Stimulated activated naive CD8-positive, alpha-beta T cell treated with anti-CD3 and anti-CD28 coated beads, Interleukin-15, Interleukin-2, amounts not matched to agents 100 ng/mL and 50 ng/mL, for 24 hours (primary cell): ENCODE measurements at regions not wholly inside any gene's neighbourhood (a gene's known extent, or its start where the extent isn't known, plus 50 kb on each side); places are given as distances from the start of the nearest gene placed in this dataset.

Experiments used
- H3K27ac Mint-ChIP-seq: one replicate; pipeline ENCODE4 v1.8.0; 2021; ENCODE audit warnings: mild to moderate bottlenecking, mixed read lengths
- H3K27me3 Mint-ChIP-seq: one replicate; pipeline ENCODE4 v1.8.0; 2021; ENCODE audit warnings: mixed read lengths
- H3K36me3 Mint-ChIP-seq: one replicate; pipeline ENCODE4 v1.8.0; 2021; ENCODE audit warnings: low read depth, mixed read lengths
- H3K4me1 Mint-ChIP-seq: one replicate; pipeline ENCODE4 v1.8.0; 2021; ENCODE audit warnings: low read depth, mixed read lengths
- H3K4me3 Mint-ChIP-seq: one replicate; pipeline ENCODE4 v1.8.0; 2021; ENCODE audit warnings: mild to moderate bottlenecking, mixed read lengths
- H3K9me3 Mint-ChIP-seq: one replicate; pipeline ENCODE4 v1.8.0; 2021; ENCODE audit warnings: mixed read lengths

DNA sequence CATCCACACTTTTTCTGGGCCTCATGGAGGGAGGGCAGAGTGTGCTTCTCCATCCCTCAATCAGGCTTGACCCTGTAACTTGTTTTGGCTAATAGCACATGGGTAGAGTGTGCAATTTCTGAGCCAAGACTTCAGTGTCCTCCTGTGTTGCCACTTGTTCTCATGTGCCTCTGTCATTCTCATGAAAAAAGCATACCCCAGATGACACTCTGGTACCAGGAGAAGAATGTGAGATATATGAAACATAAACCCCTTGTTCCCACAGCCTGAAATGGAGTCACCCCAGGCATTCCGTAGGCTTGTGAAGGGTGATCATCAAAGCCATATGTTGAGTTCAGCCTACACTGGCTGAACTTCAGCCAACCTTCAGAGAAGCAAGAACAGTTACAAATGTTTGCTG is 239.2 kb upstream of the MIR17HG start:
- Mint-ChIP-seq H3K4me1 (no peaks in the 10 kb centered on the region), H3K36me3 (no peaks in the 10 kb centered on the region), H3K9me3 (peaks cover under 1% of the 10 kb centered on the region), H3K27me3 (peaks cover 3% of the 10 kb centered on the region), H3K27ac (no peak overlapping the region), H3K4me3 (no peak overlapping the region)

DNA sequence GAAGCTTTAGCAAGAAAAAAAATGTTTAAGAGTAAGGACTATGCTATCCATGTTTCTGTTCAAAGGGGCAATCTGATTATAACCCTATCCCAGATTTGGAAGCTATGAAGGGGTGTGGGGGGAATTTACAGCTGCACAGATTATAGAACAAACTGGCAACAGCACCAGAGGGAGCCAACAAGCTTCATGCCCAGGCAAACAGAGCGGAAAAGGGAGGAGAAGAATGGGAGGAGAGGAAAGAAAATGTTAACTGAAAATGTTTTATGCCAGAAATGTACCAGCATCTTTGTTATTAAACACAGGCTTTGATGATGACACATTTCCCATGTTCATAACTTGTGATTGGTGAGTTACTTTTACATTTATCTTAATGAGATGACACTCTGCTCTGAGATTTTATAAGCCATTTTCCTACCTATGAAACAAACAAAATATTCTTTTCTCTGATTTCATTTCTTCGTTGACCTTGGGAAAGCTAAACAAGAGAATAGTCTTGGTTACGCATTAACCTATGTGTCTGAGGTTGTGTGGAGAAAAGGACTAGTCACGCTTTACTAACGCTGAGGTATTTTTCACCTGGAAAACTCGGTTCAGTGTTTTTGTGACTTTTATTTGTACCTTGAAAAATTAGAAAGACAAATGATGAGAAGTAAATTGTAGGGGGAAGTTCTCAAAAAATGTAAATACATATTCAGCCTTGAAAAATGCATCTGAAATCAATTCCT is 235.8 kb upstream of the MIR17HG start:
- no peaks in the 10 kb centered on the region for H3K4me1 Mint-ChIP-seq
- no peak overlapping the region for H3K27ac Mint-ChIP-seq
- peaks cover 3% of the 10 kb centered on the region for H3K27me3 Mint-ChIP-seq
- H3K9me3 Mint-ChIP-seq = peaks cover 4% of the 10 kb centered on the region
- no peaks in the 10 kb centered on the region for H3K36me3 Mint-ChIP-seq
- H3K4me3 Mint-ChIP-seq = no peak overlapping the region

DNA sequence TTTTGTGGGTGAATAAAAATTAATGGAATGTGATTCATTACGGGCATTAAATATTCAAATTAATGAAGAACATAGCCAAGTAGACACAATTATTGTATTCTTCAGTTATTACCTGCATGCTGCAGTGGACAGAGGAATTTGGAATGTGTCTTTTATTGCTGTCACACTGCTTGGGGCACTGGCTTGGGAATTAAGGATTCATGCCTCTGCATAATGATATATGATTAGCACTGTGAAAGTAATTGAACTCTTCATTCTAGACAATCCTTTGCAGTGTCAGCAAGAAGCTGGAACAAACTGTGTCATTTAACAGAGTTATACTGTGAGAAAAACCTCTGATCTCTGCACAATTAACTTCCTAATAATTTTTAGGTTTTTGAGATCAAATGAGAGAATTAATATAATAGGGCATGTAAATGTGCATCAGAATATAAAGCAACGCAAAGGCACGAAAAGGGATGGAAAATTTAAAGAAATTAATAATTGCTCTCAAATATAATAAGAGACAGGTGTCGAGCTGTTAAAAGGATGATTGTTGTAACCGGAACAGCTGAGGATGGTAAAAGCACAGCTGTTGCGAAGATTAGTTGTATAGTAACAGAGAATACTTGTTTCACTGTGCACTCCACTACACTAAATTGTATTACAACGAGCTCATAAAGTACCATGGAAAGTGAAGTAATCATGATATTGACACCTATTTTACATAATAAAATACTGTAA is 235.1 kb upstream of the MIR17HG start:
- Mint-ChIP-seq H3K9me3 (peaks cover 4% of the 10 kb centered on the region), H3K36me3 (no peaks in the 10 kb centered on the region), H3K27me3 (peaks cover 3% of the 10 kb centered on the region), H3K4me1 (no peaks in the 10 kb centered on the region), H3K4me3 (no peak overlapping the region), H3K27ac (no peak overlapping the region)

DNA sequence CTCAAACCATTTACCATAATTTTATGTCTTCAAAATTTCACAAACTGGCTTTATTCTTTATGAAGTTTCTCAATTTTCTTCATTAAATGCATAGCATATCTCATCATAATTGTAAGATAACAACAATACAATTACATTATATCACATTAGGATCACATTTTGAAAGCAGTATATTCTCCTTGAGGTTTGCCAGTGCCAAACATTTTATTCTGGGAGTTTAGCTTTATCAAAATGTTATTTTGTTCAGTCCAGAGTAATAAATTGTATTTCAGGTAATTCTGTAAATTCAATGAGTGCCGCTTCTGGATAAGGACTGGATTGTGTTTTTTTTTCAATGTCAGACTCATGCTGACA is 234.6 kb upstream of the MIR17HG start:
- H3K36me3 Mint-ChIP-seq = no peaks in the 10 kb centered on the region
- H3K27ac Mint-ChIP-seq = no peak overlapping the region
- H3K4me3 Mint-ChIP-seq = no peak overlapping the region
- peaks cover 4% of the 10 kb centered on the region for H3K9me3 Mint-ChIP-seq
- H3K27me3 Mint-ChIP-seq = peaks cover 3% of the 10 kb centered on the region
- no peaks in the 10 kb centered on the region for H3K4me1 Mint-ChIP-seq

DNA sequence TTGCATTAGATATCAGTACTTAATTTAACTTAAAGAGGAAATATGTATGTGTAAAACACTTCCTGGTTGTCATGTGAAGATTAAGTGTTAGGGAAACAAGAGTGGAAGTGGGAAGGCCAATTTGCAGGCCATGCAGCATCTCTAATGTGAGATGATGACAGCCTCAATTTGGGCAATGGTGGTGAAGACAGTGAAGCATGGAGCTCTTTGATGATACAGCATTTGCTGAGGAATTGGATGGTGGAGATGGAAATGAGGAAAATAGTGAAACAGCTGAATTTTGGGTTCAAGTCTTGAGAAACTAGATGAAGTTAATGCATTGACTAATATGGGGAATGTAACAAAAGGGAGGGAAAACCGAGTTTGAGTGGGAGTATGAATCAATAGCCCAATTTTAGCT is 231.7 kb upstream of the MIR17HG start:
- Mint-ChIP-seq H3K4me3 (no peak overlapping the region), H3K9me3 (peaks cover 4% of the 10 kb centered on the region), H3K36me3 (no peaks in the 10 kb centered on the region), H3K4me1 (no peaks in the 10 kb centered on the region), H3K27me3 (peaks cover 3% of the 10 kb centered on the region), H3K27ac (no peak overlapping the region)

DNA sequence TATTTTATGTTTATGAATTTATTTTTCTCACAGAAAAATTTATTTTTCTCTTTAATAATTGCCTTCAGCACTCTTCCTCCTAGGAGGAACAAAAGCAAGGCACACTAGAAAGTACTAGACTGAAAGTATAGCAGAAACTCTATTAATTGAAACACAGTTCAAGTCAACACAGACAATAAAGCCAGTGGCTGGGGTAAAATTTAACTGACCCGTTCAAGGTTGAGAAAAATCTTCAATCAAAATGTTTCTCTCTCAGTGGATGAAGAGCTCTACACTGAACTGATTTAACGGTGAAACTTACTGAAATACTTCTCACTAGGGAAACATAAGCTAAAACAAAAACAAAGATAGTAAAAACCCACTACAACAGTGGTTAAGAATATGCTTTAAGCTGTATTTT is 230.1 kb upstream of the MIR17HG start:
- H3K27ac Mint-ChIP-seq = no peak overlapping the region
- H3K4me3 Mint-ChIP-seq = no peak overlapping the region
- H3K36me3 Mint-ChIP-seq = no peaks in the 10 kb centered on the region
- no peaks in the 10 kb centered on the region for H3K27me3 Mint-ChIP-seq
- H3K4me1 Mint-ChIP-seq = no peaks in the 10 kb centered on the region
- H3K9me3 Mint-ChIP-seq = peaks cover 4% of the 10 kb centered on the region

DNA sequence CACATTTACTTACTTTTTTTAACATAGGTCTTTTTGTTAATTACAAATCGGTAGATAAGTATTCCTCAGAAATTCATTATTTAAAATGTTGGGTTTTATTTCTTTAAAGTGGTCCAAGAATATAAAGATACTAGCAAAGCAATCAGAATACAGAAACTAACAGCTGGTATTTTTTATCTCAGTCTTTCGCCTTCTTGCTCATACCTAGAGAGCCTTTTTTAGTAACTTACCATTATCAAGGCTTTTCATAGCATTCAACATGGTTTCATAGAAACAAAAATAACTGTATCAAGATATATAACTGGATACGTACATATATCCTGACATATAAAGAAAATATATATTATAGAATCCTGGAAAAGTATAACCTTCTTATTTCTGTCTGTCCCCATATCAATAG is 227.8 kb upstream of the MIR17HG start:
- no peaks in the 10 kb centered on the region for H3K4me1 Mint-ChIP-seq
- no peak overlapping the region for H3K27ac Mint-ChIP-seq
- H3K9me3 Mint-ChIP-seq = peaks cover 4% of the 10 kb centered on the region
- no peaks in the 10 kb centered on the region for H3K27me3 Mint-ChIP-seq
- no peak overlapping the region for H3K4me3 Mint-ChIP-seq
- no peaks in the 10 kb centered on the region for H3K36me3 Mint-ChIP-seq

DNA sequence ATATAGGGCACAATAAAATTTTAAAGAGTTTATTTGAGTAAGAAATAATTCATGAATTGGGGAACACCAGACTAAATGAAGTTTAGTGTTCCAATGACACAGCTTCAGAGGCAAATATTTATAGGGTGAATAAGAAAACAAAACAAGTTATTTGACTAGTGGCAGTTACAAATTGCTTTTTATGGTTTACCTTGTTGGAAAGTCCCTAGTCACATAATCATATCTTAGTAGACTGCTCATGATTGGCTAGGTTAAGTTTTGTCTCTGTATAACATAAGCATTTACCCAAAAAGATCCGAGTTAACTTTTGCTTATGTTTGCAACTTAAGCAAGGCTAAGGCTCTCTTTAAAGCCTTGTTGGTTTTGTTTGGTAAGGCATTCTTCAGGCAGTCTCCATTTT is 224.7 kb upstream of the MIR17HG start:
- Mint-ChIP-seq H3K36me3 (no peaks in the 10 kb centered on the region), H3K4me3 (no peak overlapping the region), H3K27me3 (no peaks in the 10 kb centered on the region), H3K4me1 (no peaks in the 10 kb centered on the region), H3K27ac (no peak overlapping the region), H3K9me3 (no peaks in the 10 kb centered on the region)

DNA sequence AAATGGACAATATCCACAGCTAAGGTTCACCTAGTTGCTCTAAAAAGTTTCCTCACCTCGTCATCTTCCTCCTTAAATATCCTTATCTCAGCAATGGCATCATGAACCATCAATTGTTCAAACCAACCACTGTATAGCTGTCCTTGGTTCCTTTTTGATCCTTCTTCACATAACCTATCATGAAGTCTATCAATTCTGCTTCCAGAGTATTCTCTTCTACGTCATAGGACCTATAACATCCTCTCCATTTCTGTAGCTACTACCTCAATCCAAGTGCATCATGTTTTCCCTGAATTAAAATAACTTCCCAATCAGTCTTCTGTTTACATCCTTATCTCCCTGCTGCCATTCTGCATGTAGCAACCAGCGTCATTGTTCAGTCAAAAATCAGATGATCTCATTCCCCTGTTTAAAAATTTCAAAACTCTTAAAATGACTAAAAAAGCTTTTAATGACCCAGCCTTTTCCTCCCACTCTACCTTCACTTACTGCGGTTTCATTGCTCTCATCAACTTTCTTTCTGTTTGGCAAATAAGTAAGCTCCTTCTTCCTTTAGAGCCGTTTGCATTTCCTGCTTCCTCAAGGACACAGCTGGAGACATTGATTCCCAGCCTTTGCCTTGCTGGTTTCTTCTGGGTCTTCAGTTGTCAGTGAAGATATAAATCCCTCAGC is 223.9 kb upstream of the MIR17HG start:
- Mint-ChIP-seq H3K9me3 (no peaks in the 10 kb centered on the region), H3K4me3 (no peak overlapping the region), H3K36me3 (no peaks in the 10 kb centered on the region), H3K27ac (no peak overlapping the region), H3K4me1 (no peaks in the 10 kb centered on the region), H3K27me3 (no peaks in the 10 kb centered on the region)

DNA sequence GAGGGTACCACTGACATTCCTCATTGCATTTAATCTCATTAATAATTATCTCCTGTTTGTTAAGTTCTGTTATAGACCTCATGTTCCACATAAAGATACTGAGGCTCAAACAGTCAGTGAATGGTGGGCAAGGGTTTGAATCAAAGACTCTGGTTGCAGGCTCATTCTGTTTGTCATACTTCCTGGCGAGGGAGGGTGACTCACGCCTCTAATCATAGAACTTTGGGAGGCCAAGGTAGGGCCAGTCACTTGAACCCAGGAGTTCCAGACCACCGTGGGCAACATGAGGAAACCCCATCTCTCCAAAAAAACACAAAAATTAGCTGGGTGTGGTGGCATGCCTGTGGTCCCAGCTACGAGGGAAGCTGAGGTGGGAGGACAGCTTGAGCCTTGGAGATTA is 220.7 kb upstream of the MIR17HG start:
- Mint-ChIP-seq H3K36me3 (no peaks in the 10 kb centered on the region), H3K9me3 (no peaks in the 10 kb centered on the region), H3K27ac (no peak overlapping the region), H3K4me1 (no peaks in the 10 kb centered on the region), H3K27me3 (no peaks in the 10 kb centered on the region), H3K4me3 (no peak overlapping the region)

DNA sequence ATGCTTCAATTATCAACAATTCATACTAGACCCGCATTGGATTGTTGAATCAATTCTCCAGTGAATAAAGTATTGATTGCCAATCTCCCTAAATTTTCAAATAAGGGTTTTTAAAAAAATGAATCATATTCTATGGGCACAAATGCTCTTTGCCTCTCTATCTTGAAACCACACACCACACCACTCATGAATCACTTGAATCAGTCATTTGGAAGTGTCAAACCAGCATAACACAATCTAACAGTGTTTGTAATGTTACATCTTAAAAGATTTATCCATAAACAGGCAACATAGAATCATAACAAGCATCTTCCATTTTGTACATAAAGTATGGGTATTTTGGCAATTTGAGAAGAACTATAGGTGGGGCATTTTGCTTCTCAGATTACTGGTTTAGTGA is 219.5 kb upstream of the MIR17HG start:
- H3K4me1 Mint-ChIP-seq = no peaks in the 10 kb centered on the region
- no peak overlapping the region for H3K4me3 Mint-ChIP-seq
- H3K27me3 Mint-ChIP-seq = no peaks in the 10 kb centered on the region
- no peaks in the 10 kb centered on the region for H3K36me3 Mint-ChIP-seq
- no peak overlapping the region for H3K27ac Mint-ChIP-seq
- H3K9me3 Mint-ChIP-seq = no peaks in the 10 kb centered on the region

DNA sequence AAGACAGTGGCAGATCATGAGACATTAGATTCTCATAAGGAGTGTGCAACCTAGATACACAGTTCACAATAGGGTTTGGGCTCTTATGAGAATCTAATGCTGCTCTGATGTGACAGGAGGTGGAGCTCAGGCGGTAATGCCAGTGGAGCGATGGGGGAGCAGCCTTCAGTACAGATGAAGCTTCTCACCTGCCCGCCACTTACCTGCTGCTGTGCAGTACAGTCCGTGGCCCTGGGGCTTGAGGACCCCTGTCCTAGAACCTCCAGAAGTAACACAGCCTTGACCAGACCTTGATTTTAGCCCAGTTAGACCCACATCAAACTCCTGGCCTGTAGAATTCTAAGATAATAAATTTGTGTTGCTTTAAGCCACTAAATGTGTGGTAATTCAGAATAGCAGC is 215.1 kb upstream of the MIR17HG start:
- H3K27ac Mint-ChIP-seq = no peak overlapping the region
- H3K27me3 Mint-ChIP-seq = no peaks in the 10 kb centered on the region
- no peak overlapping the region for H3K4me3 Mint-ChIP-seq
- no peaks in the 10 kb centered on the region for H3K4me1 Mint-ChIP-seq
- H3K36me3 Mint-ChIP-seq = no peaks in the 10 kb centered on the region
- no peaks in the 10 kb centered on the region for H3K9me3 Mint-ChIP-seq

DNA sequence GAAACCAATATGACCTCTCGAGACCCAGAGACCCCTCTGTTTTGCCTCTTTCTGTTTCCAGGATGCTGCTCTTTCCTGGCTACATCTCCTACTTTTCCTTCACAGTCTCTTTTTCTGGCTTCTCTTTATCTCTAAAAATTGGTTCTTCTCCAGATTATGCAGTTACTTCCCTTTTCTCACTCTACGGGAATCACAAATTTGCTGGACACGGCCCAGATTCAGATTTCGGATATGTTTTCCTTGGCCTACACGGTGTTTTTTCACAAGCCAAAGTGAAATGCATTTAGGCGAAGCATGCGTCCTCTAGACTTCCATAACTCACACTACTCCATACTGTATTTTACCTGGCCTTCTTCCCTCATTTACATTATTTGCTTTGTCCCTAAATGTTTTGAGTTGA is 214.7 kb upstream of the MIR17HG start:
- H3K36me3 Mint-ChIP-seq = no peaks in the 10 kb centered on the region
- no peaks in the 10 kb centered on the region for H3K27me3 Mint-ChIP-seq

DNA sequence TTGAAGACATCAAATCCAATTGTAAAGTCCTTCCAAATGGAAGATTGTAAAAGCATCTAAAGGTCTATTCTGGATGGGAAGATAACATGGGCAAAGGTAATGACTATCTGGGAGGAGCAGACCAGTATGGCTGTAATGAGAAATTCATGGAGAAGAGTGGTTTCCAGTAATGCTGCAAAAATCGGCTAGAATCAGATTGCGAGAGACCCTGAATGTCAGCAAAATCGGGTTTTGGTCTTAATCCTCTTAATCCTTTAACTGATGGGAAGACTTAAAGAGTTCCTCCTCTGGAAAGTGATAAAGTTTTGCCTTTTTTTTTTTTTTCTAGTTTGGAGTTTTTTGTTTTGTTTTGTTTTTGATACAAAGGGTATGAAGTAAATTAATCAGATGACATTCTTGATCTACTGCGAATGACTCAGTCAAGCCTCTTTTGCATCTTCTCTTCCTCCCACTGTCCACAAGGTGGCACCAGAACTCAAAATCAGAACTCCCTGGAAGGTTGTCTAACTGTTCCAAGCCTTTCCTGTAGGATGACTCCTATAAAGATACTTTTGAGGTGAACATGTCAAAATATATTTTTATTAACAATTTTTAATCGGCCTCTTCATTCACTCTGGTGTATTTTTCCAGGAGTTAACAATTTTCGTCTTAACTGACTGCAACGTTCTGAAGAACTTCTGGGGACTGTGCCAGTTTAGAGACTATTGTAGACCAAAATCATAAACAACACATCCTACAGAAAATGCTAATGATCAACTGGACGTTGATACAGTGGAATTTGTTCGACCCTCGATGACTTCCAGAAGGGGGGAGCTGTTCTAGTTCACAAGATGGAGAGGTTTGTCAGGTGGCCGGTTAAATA is 213.3 kb upstream of the MIR17HG start:
- Mint-ChIP-seq H3K9me3 (no peaks in the 10 kb centered on the region), H3K27ac (no peak overlapping the region), H3K36me3 (no peaks in the 10 kb centered on the region), H3K4me3 (no peak overlapping the region), H3K4me1 (no peaks in the 10 kb centered on the region), H3K27me3 (no peaks in the 10 kb centered on the region)

More for the DNA sequence above, 214.7 kb upstream of the MIR17HG start:
- H3K4me1 Mint-ChIP-seq = no peaks in the 10 kb centered on the region
- H3K27ac Mint-ChIP-seq = no peak overlapping the region
- no peaks in the 10 kb centered on the region for H3K9me3 Mint-ChIP-seq
- no peak overlapping the region for H3K4me3 Mint-ChIP-seq

DNA sequence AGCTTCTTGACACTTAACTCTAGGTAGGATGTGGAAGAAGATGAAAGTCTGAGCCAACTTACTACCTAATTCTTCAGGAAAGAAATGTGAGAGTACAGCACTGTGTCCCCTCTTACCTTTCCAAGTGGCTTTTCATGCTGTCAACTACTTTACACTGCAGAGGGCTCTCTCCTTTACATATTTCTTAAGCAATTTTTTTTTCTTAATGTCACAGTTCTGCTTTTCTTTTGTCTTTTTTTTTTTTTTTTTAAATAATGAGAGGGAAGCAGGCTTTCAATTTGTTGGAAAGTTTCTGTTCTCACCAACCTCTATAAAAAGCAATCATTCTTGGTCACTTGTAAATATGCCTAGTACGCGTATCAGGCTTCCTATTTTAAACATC is 212.7 kb upstream of the MIR17HG start:
- no peaks in the 10 kb centered on the region for H3K36me3 Mint-ChIP-seq
- H3K27me3 Mint-ChIP-seq = no peaks in the 10 kb centered on the region
- H3K9me3 Mint-ChIP-seq = no peaks in the 10 kb centered on the region
- H3K4me3 Mint-ChIP-seq = no peak overlapping the region
- H3K27ac Mint-ChIP-seq = no peak overlapping the region
- no peaks in the 10 kb centered on the region for H3K4me1 Mint-ChIP-seq
